ENCODE measurements at regions not wholly inside any gene's neighbourhood (a gene's known extent, or its start where the extent isn't known, plus 50 kb on each side); places are given as distances from the start of the nearest gene placed in this dataset.

- peaks cover 44% of the 10 kb centered on the region for H3K9me3 Mint-ChIP-seq
- H3K36me3 Mint-ChIP-seq (ENCODE audit: low read depth): no peaks in the 10 kb centered on the region
- no peak overlapping the region for H3K27ac Mint-ChIP-seq
- H3K4me1 Mint-ChIP-seq: peaks cover 6% of the 10 kb centered on the region
- TF ChIP-seq CTCF (IDR thresholded peaks at IDR 0.05; ENCODE audit: unreplicated experiment in 3 of 3): no peak
- H3K4me3 Mint-ChIP-seq: no peak overlapping the region
- no peaks in the 10 kb centered on the region for H3K27me3 Mint-ChIP-seq (ENCODE audit: low read depth)
These were observed 368.8 kb downstream of the SUCLA2 start for GRCh38 chr13:47632311-47632710.

GRCh38 chr13:47628666-47629065 lies 372.4 kb downstream of the SUCLA2 start:
- no peak for TF ChIP-seq CTCF (IDR thresholded peaks at IDR 0.05; ENCODE audit: unreplicated experiment in 3 of 3)
- no peak overlapping the region for H3K27ac Mint-ChIP-seq
- no peak overlapping the region for H3K4me3 Mint-ChIP-seq
- no peaks in the 10 kb centered on the region for H3K27me3 Mint-ChIP-seq (ENCODE audit: low read depth)
- no peaks in the 10 kb centered on the region for H3K36me3 Mint-ChIP-seq (ENCODE audit: low read depth)
- peaks cover 14% of the 10 kb centered on the region for H3K9me3 Mint-ChIP-seq
- H3K4me1 Mint-ChIP-seq: peaks cover 6% of the 10 kb centered on the region

- Mint-ChIP-seq H3K4me1 (peaks cover 6% of the 10 kb centered on the region), H3K27ac (no peak overlapping the region), H3K36me3 (ENCODE audit: low read depth) (no peaks in the 10 kb centered on the region), H3K27me3 (ENCODE audit: low read depth) (peaks cover 4% of the 10 kb centered on the region), H3K9me3 (peaks cover 2% of the 10 kb centered on the region), H3K4me3 (no peak overlapping the region)
- no peak for TF ChIP-seq CTCF (IDR thresholded peaks at IDR 0.05; ENCODE audit: unreplicated experiment in 3 of 3)
These were observed 377.2 kb downstream of the SUCLA2 start for GRCh38 chr13:47623862-47624261.

- H3K4me1 Mint-ChIP-seq: peaks cover 6% of the 10 kb centered on the region
- H3K27me3 Mint-ChIP-seq (ENCODE audit: low read depth): peaks cover 5% of the 10 kb centered on the region
- H3K27ac Mint-ChIP-seq: peak overlapping the region in 2 of 3 experiments; percentile 5 to 62
- H3K9me3 Mint-ChIP-seq: peaks cover 3% of the 10 kb centered on the region
- TF ChIP-seq CTCF (IDR thresholded peaks at IDR 0.05; ENCODE audit: unreplicated experiment in 3 of 3): no peak
- H3K4me3 Mint-ChIP-seq: no peak overlapping the region
- H3K36me3 Mint-ChIP-seq (ENCODE audit: low read depth): no peaks in the 10 kb centered on the region
These were observed 379.1 kb downstream of the SUCLA2 start for GRCh38 chr13:47621931-47622330.

GRCh38 chr13:47611664-47612288 lies 389.3 kb downstream of the SUCLA2 start:
- H3K27me3 Mint-ChIP-seq (ENCODE audit: low read depth): no peaks in the 10 kb centered on the region
- no peak overlapping the region for H3K27ac Mint-ChIP-seq
- H3K4me1 Mint-ChIP-seq: no peaks in the 10 kb centered on the region
- H3K9me3 Mint-ChIP-seq: peaks cover 12% of the 10 kb centered on the region
- no peaks in the 10 kb centered on the region for H3K36me3 Mint-ChIP-seq (ENCODE audit: low read depth)
- no peak overlapping the region for H3K4me3 Mint-ChIP-seq
- TF ChIP-seq CTCF (IDR thresholded peaks at IDR 0.05; ENCODE audit: unreplicated experiment in 3 of 3): no peak

GRCh38 chr13:47610687-47611086 lies 390.4 kb downstream of the SUCLA2 start:
- Mint-ChIP-seq H3K27ac (no peak overlapping the region), H3K36me3 (ENCODE audit: low read depth) (no peaks in the 10 kb centered on the region), H3K4me1 (no peaks in the 10 kb centered on the region), H3K27me3 (ENCODE audit: low read depth) (no peaks in the 10 kb centered on the region), H3K4me3 (no peak overlapping the region), H3K9me3 (peaks cover 12% of the 10 kb centered on the region)
- no peak for TF ChIP-seq CTCF (IDR thresholded peaks at IDR 0.05; ENCODE audit: unreplicated experiment in 3 of 3)

Measured in nephron (organoid).